ENCODE measurements at regions not wholly inside any gene's neighbourhood (a gene's known extent, or its start where the extent isn't known, plus 50 kb on each side); places are given as distances from the start of the nearest gene placed in this dataset.

DNA sequence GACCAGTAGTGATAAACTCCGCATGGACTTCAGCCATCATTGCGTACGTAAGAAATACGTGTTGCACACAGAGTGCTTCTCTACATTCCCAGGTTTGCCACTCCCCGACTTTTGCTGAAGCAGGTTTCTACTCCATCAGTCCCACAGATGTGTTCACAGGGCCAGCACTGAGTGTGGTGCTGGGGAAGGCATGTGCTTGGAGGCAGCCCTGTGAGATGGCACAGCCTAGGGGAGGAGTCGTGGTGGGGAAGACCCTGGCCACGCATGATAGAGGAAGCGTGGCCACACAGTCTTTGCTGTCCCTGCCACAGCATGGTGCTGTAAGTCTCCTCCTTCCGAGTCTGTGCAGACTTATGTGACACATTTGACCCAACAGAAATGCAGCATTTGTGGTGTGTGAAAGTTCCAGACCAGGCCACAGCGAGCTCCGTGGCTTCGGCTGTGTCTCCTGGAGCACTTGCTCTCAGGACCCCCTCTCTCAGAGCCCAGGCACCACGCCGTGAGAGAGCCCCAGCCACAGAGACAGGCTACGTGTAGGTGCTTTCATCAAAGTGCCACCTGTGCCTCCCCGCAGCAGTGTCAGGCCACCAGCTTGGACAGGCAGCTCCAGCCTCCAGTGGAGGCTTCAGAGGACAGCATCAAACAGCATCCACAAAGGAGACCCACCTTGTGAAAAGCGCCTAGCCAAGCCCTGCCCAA lies 197.8 kb downstream of the AUH start:
- Histone ChIP-seq H3K79me2 (ENCODE audit: control insufficient read depth, low read length) (no peaks in the 10 kb centered on the region), H3F3A (ENCODE audit: control insufficient read depth, insufficient read depth) (no peaks in the 10 kb centered on the region), H4K20me1 (ENCODE audit: control insufficient read depth, insufficient read depth, low read depth, low read length) (no peaks in the 10 kb centered on the region), H3K9me2 (replicated peaks; ENCODE audit: control insufficient read depth, low read length) (no peaks in the 10 kb centered on the region), H3K27me3 (ENCODE audit: control insufficient read depth, low read length) (peaks cover 31% of the 10 kb centered on the region), H3K4me1 (ENCODE audit: control insufficient read depth, low read length) (peaks cover 13% of the 10 kb centered on the region), H3K9me3 (ENCODE audit: control insufficient read depth, insufficient read depth, low read length) (no peaks in the 10 kb centered on the region), H3K36me3 (ENCODE audit: control insufficient read depth, low read length) (no peaks in the 10 kb centered on the region), H3K4me3 (ENCODE audit: low read length) (no peak overlapping the region), H3K4me2 (ENCODE audit: low read length) (no peak overlapping the region), H3K27ac (ENCODE audit: low read depth, low read length) (no peak overlapping the region)
- TF ChIP-seq EZH2phosphoT487 (IDR thresholded peaks at IDR 0.05; ENCODE audit: borderline replicate concordance, low read length) (no peak), CTCF (IDR thresholded peaks at IDR 0.05; ENCODE audit: low read depth, low read length, poor library complexity, severe bottlenecking) (no peak)

All from DOHH2 (cell line).